ENCODE measurements at regions not wholly inside any gene's neighbourhood (a gene's known extent, or its start where the extent isn't known, plus 50 kb on each side); places are given as distances from the start of the nearest gene placed in this dataset.

DNA sequence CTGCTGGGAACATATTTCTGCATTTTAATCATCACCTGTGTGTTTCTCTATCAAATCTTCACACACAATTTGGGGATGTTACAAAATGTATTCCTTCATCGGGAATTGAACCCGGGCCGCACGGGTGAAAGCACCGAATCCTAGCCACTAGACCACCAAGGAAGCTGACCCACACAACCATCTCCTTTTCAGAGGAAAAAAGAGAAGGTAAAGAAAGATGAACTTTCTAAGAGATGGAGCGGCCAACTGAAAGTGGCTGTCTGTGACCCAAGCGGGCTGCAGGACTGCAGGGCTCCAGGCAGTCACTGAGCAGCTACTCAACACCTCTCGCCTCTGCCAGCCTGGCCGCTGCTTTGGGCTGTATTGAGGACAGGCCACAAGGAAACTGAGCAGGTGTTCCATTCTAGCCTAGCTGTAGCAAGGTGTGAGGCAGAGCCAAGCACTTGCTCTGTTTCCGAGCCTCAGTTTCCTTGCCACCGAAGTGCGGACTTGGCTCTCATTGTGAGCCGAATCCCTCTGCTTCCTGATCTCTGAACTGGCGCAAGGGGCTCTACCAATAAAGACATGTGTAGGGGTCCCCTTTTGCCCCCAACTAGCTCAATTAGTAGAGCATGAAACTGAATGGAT is 156.9 kb upstream of the NBPF11 start:
- TF ChIP-seq, protein P1, sequence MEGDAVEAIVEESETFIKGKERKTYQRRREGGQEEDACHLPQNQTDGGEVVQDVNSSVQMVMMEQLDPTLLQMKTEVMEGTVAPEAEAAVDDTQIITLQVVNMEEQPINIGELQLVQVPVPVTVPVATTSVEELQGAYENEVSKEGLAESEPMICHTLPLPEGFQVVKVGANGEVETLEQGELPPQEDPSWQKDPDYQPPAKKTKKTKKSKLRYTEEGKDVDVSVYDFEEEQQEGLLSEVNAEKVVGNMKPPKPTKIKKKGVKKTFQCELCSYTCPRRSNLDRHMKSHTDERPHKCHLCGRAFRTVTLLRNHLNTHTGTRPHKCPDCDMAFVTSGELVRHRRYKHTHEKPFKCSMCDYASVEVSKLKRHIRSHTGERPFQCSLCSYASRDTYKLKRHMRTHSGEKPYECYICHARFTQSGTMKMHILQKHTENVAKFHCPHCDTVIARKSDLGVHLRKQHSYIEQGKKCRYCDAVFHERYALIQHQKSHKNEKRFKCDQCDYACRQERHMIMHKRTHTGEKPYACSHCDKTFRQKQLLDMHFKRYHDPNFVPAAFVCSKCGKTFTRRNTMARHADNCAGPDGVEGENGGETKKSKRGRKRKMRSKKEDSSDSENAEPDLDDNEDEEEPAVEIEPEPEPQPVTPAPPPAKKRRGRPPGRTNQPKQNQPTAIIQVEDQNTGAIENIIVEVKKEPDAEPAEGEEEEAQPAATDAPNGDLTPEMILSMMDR (IDR thresholded peaks at IDR 0.05), result no peak
- TF ChIP-seq POLR2AphosphoS5 (IDR thresholded peaks at IDR 0.05), result no peak
